Loucy (cell line): ENCODE measurements at regions not wholly inside any gene's neighbourhood (a gene's known extent, or its start where the extent isn't known, plus 50 kb on each side); places are given as distances from the start of the nearest gene placed in this dataset.

ENCODE experiments used
- CTCF ChIP-seq: fragments of 200-600 bp; sonication (generic); conservative IDR thresholded peaks from 2 replicates; pipeline ENCODE4 v1.5.1; 2014; ENCODE audit warnings: mild to moderate bottlenecking, antibody characterized with exemption, low read length
- EZH2phosphoT487 ChIP-seq: fragments of 200-600 bp; IDR thresholded peaks from 2 replicates; pipeline ENCODE4 v1.6.1; 2018; ENCODE audit warnings: antibody characterized with exemption, mild to moderate bottlenecking, moderate library complexity, borderline replicate concordance

- no peak for TF ChIP-seq CTCF
- TF ChIP-seq EZH2phosphoT487, result no peak
Measured at GRCh38 chr5:13354611-13355010, 589.9 kb downstream of the DNAH5 start.
